ENCODE measurements at regions not wholly inside any gene's neighbourhood (a gene's known extent, or its start where the extent isn't known, plus 50 kb on each side); places are given as distances from the start of the nearest gene placed in this dataset.

DNA sequence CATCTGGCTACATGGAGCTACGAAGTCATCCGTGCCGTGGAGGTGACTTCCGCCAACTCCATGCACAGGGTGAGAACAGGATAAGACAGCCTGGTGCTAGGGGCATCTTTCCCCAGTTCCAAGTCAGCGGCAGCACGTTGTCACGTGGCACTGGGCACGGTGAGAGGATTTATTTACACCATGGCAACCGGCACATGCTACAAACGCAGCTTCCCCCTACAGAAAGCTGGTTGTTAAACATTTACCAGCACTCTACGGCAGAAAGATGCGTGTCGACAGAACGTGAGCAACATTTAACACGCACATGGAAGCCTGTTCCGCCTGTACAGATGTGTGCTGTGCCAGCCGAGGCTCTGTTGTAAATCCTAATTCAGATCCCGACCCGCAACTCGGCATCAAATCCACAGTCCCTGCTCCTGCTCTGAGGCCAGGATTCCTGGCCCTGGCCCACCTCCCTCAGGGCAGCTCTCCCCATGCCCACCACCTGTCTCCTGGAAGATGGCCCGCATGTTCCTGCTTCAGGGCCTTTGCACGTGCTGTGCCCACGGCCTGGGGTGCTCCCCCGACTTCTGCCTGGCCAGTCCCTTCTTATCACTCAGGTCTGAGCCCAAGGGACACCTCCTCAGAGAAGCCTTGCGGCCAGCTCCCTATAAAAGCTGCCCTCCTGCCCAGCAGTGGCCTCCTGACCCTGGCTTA is 114.1 kb downstream of the RFLNA start:
- peaks cover 32% of the 10 kb centered on the region for H3K36me3 ChIP-seq (ENCODE audit: low read depth)
- no peak overlapping the region for H3K4me3 ChIP-seq (ENCODE audit: severe bottlenecking)
- peaks cover 15% of the 10 kb centered on the region for H3K4me1 ChIP-seq (ENCODE audit: insufficient read depth, poor library complexity, severe bottlenecking)
- no peak for TF ChIP-seq CTCF (IDR thresholded peaks at IDR 0.05; ENCODE audit: poor library complexity, severe bottlenecking)
- H3K9me3 ChIP-seq (ENCODE audit: severe bottlenecking): no peaks in the 10 kb centered on the region
- no peaks in the 10 kb centered on the region for H3K27me3 ChIP-seq (ENCODE audit: insufficient read depth, poor library complexity, severe bottlenecking)
- ATAC-seq (ENCODE audit: low read depth): no peak
- DNase-seq (ENCODE audit: low spot score): no peak
- no peak overlapping the region for H3K27ac ChIP-seq (ENCODE audit: poor library complexity, severe bottlenecking)

GRCh38 chr12:124407074-124407473 is 112.2 kb downstream of the RFLNA start:
- peaks cover 15% of the 10 kb centered on the region for H3K4me1 ChIP-seq (ENCODE audit: insufficient read depth, poor library complexity, severe bottlenecking)
- no peak for DNase-seq (ENCODE audit: low spot score)
- peaks cover 43% of the 10 kb centered on the region for H3K36me3 ChIP-seq (ENCODE audit: low read depth)
- no peak for ATAC-seq (ENCODE audit: low read depth)
- H3K27me3 ChIP-seq (ENCODE audit: insufficient read depth, poor library complexity, severe bottlenecking): no peaks in the 10 kb centered on the region
- H3K9me3 ChIP-seq (ENCODE audit: severe bottlenecking): no peaks in the 10 kb centered on the region
- H3K27ac ChIP-seq (ENCODE audit: poor library complexity, severe bottlenecking): no peak overlapping the region
- TF ChIP-seq CTCF (IDR thresholded peaks at IDR 0.05; ENCODE audit: poor library complexity, severe bottlenecking): no peak
- no peak overlapping the region for H3K4me3 ChIP-seq (ENCODE audit: severe bottlenecking)

GRCh38 chr12:124406043-124406442 is 111.2 kb downstream of the RFLNA start:
- TF ChIP-seq CTCF (IDR thresholded peaks at IDR 0.05; ENCODE audit: poor library complexity, severe bottlenecking): no peak

GRCh38 chr12:124405592-124405991 is 110.7 kb downstream of the RFLNA start:
- Histone ChIP-seq H3K27ac (ENCODE audit: poor library complexity, severe bottlenecking) (no peak overlapping the region), H3K27me3 (ENCODE audit: insufficient read depth, poor library complexity, severe bottlenecking) (no peaks in the 10 kb centered on the region), H3K4me1 (ENCODE audit: insufficient read depth, poor library complexity, severe bottlenecking) (peaks cover 2% of the 10 kb centered on the region), H3K9me3 (ENCODE audit: severe bottlenecking) (no peaks in the 10 kb centered on the region), H3K36me3 (ENCODE audit: low read depth) (peaks cover 58% of the 10 kb centered on the region), H3K4me3 (ENCODE audit: severe bottlenecking) (no peak overlapping the region)
- no peak for ATAC-seq (ENCODE audit: low read depth)
- no peak for TF ChIP-seq CTCF (IDR thresholded peaks at IDR 0.05; ENCODE audit: poor library complexity, severe bottlenecking)
- no peak for DNase-seq (ENCODE audit: low spot score)

More at GRCh38 chr12:124406043-124406442, 111.2 kb downstream of the RFLNA start:
- DNase-seq (ENCODE audit: low spot score): no peak
- no peak overlapping the region for H3K27ac ChIP-seq (ENCODE audit: poor library complexity, severe bottlenecking)
- ATAC-seq (ENCODE audit: low read depth): no peak
- H3K4me1 ChIP-seq (ENCODE audit: insufficient read depth, poor library complexity, severe bottlenecking): peaks cover 7% of the 10 kb centered on the region
- no peaks in the 10 kb centered on the region for H3K9me3 ChIP-seq (ENCODE audit: severe bottlenecking)
- peaks cover 54% of the 10 kb centered on the region for H3K36me3 ChIP-seq (ENCODE audit: low read depth)
- no peaks in the 10 kb centered on the region for H3K27me3 ChIP-seq (ENCODE audit: insufficient read depth, poor library complexity, severe bottlenecking)
- H3K4me3 ChIP-seq (ENCODE audit: severe bottlenecking): no peak overlapping the region

DNA sequence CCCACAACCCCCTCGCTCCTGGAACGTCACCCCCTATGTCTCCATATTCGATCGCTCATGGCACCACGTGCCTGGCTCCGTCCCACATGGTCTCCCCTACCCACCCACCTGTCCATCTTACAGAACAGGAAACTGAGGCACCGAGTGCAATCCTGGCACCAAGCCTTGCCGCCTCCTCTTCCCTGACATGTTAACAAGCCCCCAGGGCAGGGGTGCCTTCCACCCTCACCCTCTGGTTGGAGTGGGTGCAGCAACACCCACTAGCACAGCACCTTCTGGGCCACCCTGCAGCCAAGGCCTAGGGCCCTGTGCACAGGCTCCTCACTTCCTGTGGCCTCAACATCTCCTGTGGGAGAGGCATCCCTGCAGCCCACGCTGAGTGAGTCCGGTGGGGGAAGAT is 110.3 kb downstream of the RFLNA start:
- no peaks in the 10 kb centered on the region for H3K9me3 ChIP-seq (ENCODE audit: severe bottlenecking)
- no peak overlapping the region for H3K4me3 ChIP-seq (ENCODE audit: severe bottlenecking)
- no peak for TF ChIP-seq CTCF (IDR thresholded peaks at IDR 0.05; ENCODE audit: poor library complexity, severe bottlenecking)
- DNase-seq (ENCODE audit: low spot score) (no peak), ATAC-seq (ENCODE audit: low read depth) (no peak)
- H3K4me1 ChIP-seq (ENCODE audit: insufficient read depth, poor library complexity, severe bottlenecking): no peaks in the 10 kb centered on the region
- no peaks in the 10 kb centered on the region for H3K27me3 ChIP-seq (ENCODE audit: insufficient read depth, poor library complexity, severe bottlenecking)
- no peak overlapping the region for H3K27ac ChIP-seq (ENCODE audit: poor library complexity, severe bottlenecking)
- H3K36me3 ChIP-seq (ENCODE audit: low read depth): peaks cover 62% of the 10 kb centered on the region

Data from RWPE2 (cell line).